OCI-LY7 (cell line): ENCODE measurements at regions not wholly inside any gene's neighbourhood (a gene's known extent, or its start where the extent isn't known, plus 50 kb on each side); places are given as distances from the start of the nearest gene placed in this dataset.
"Not testable (repeated sequence)": the region's sequence is repeated elsewhere in the genome, so short reads cannot be mapped to it uniquely, and the experiment has no call there.

Experiments used
- BruUV-seq: library from RNA; stranded (reverse); fragments of 400-500 nt; replicated peaks from 2 replicates; lab custom pipeline; 2021; lab: Mats Ljungman, UMichigan
- CTCF ChIA-PET: fragments of 300-600 bp; sonication (Branson Sonifier 250); formaldehyde crosslinking; loops from one replicate; lab custom pipeline; 2022; ENCODE audit warnings: antibody characterized with exemption; ENCODE audit not compliant: unreplicated experiment; lab: Charles Lee
- POLR2A ChIA-PET: fragments of 300-600 bp; sonication (Branson Sonifier 250); formaldehyde crosslinking; loops from one replicate; lab custom pipeline; 2022; ENCODE audit warnings: antibody characterized with exemption; lab: Charles Lee
- DNase-seq: peaks from one replicate; pipeline ENCODE4 v3.0.0-alpha.2; 2015; ENCODE audit warnings: low spot score
- H2AFZ ChIP-seq: fragments of 200-600 bp; sonication (generic), shearing (Covaris generic); 2 replicates; pipeline ENCODE4 v1.6.1; 2014; ENCODE audit warnings: mild to moderate bottlenecking, antibody characterized with exemption, low read length, moderate library complexity
- H3K27ac ChIP-seq: fragments of 200-600 bp; sonication (generic); 2 replicates; pipeline ENCODE4 v1.5.1; 2014; ENCODE audit warnings: mixed run types, low read depth, mild to moderate bottlenecking, moderate library complexity, low read length, inconsistent platforms; ENCODE audit not compliant: poor library complexity, severe bottlenecking
- H3K36me3 ChIP-seq: fragments of 200-600 bp; sonication (generic); 2 replicates; pipeline ENCODE4 v1.6.1; 2014; ENCODE audit warnings: mild to moderate bottlenecking, antibody characterized with exemption, low read length, moderate library complexity, mixed read lengths; ENCODE audit not compliant: insufficient read depth
- H3K4me1 ChIP-seq: fragments of 200-600 bp; sonication (generic); 2 replicates; pipeline ENCODE4 v1.5.1; 2014; ENCODE audit warnings: mild to moderate bottlenecking, low read length; ENCODE audit not compliant: insufficient read depth, poor library complexity, severe bottlenecking
- H3K4me2 ChIP-seq: fragments of 200-600 bp; sonication (generic); 2 replicates; pipeline ENCODE4 v1.6.1; 2014; ENCODE audit warnings: mild to moderate bottlenecking, low read length
- H3K4me3 ChIP-seq: fragments of 200-600 bp; sonication (generic); 2 replicates; pipeline ENCODE4 v1.5.1; 2014; ENCODE audit warnings: mild to moderate bottlenecking, low read depth, low read length; ENCODE audit not compliant: poor library complexity, severe bottlenecking
- H3K79me2 ChIP-seq: fragments of 200-600 bp; sonication (generic); 2 replicates; pipeline ENCODE4 v1.6.1; 2016; ENCODE audit warnings: low read depth, mild to moderate bottlenecking, low read length, moderate library complexity, mixed read lengths; ENCODE audit not compliant: insufficient read depth
- H3K9me2 ChIP-seq: fragments of 200-600 bp; sonication (generic); 2 replicates; pipeline ENCODE4 v1.6.1; 2016; ENCODE audit warnings: mild to moderate bottlenecking, low read length, mixed read lengths; ENCODE audit not compliant: insufficient read depth
- H3K9me3 ChIP-seq: fragments of 200-600 bp; sonication (generic); 2 replicates; pipeline ENCODE4 v1.6.1; 2014; ENCODE audit warnings: mild to moderate bottlenecking, mixed run types, low read length, mixed read lengths
- H4K20me1 ChIP-seq: fragments of 200-600 bp; sonication (generic); 2 replicates; pipeline ENCODE4 v1.6.1; 2014; ENCODE audit warnings: mild to moderate bottlenecking, antibody characterized with exemption, low read length, moderate library complexity, mixed read lengths; ENCODE audit not compliant: insufficient read depth
- EZH2phosphoT487 ChIP-seq: fragments of 200-600 bp; sonication (generic); IDR thresholded peaks from 2 replicates; pipeline ENCODE4 v1.6.1; 2018; ENCODE audit warnings: low read depth, borderline replicate concordance, mild to moderate bottlenecking, mixed run types, antibody characterized with exemption, low read length, moderate library complexity, mixed read lengths
- intact Hi-C: fragments of 100-400 bp; cut with micrococcal nuclease; formaldehyde crosslinking; loops from one replicate; pipeline ENCODE4 v1.10.0; 2022; ENCODE audit not compliant: unreplicated experiment
- TF ChIP-seq, protein P1 (sequence below): fragments of 200-600 bp; sonication (generic); conservative IDR thresholded peaks from 2 replicates; pipeline ENCODE4 v1.5.1; 2014; ENCODE audit warnings: mild to moderate bottlenecking, antibody characterized with exemption, low read length, moderate library complexity, mixed read lengths

DNA sequence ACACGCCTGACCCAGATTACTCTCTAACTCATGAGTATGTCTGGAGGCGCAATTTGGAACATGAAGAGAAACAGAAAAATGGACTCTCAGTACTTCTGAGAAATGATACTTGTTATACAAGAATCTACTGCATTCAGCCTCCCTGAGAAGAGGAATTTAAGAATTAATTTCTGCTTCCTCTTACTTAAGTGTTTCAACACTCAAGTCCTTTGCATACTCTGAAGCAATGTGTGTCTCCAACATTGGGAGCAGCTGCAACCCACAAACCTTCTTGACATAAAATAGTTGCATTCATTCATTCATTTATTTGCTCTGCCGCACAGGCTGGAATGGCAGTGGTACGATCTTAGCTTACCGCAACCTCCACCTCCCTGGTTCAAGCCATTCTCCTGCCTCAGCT is 199.8 kb downstream of the NPIPA7 start:
- ChIA-PET CTCF (no interaction called here), POLR2A (no interaction called here)
- DNase-seq, result no peak
- H2AFZ ChIP-seq, result no peak overlapping the region
- H3K36me3 ChIP-seq, result no peaks in the 10 kb centered on the region
- H3K27ac ChIP-seq, result no peak overlapping the region
- no peak overlapping the region for H3K4me3 ChIP-seq
- no peaks in the 10 kb centered on the region for H3K79me2 ChIP-seq
- BruUV-seq, result no TSS peak
- TF ChIP-seq, protein P1, sequence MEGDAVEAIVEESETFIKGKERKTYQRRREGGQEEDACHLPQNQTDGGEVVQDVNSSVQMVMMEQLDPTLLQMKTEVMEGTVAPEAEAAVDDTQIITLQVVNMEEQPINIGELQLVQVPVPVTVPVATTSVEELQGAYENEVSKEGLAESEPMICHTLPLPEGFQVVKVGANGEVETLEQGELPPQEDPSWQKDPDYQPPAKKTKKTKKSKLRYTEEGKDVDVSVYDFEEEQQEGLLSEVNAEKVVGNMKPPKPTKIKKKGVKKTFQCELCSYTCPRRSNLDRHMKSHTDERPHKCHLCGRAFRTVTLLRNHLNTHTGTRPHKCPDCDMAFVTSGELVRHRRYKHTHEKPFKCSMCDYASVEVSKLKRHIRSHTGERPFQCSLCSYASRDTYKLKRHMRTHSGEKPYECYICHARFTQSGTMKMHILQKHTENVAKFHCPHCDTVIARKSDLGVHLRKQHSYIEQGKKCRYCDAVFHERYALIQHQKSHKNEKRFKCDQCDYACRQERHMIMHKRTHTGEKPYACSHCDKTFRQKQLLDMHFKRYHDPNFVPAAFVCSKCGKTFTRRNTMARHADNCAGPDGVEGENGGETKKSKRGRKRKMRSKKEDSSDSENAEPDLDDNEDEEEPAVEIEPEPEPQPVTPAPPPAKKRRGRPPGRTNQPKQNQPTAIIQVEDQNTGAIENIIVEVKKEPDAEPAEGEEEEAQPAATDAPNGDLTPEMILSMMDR, result no peak
- no peak for TF ChIP-seq EZH2phosphoT487
- no peaks in the 10 kb centered on the region for H3K9me2 ChIP-seq
- H3K4me2 ChIP-seq, result no peak overlapping the region
- no peaks in the 10 kb centered on the region for H3K4me1 ChIP-seq
- no peaks in the 10 kb centered on the region for H3K9me3 ChIP-seq
- H4K20me1 ChIP-seq, result no peaks in the 10 kb centered on the region
- intact Hi-C loops, result no loop called here

DNA sequence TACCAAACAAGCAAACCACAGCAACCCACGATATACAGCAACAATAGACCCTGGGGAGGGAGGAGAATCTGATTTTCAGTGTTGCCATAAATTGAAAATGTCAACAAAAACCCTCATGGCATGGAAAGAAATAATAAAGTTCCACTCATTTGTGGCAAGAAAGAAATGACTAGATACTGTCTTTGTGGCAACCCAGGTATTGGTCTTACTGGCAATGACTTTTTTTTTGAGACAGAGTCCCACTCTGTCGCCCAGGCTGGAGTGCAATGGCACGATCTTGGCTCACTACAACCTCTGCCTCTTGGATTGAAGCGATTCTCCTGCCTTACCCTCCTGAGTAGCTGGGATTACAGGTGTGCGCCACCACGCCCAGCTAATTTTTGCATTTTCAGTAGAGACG is 204.0 kb downstream of the NPIPA7 start:
- DNase-seq, H3K4me2 ChIP-seq, H3K79me2 ChIP-seq, H3K9me2 ChIP-seq, H3K36me3 ChIP-seq, H4K20me1 ChIP-seq, H3K9me3 ChIP-seq, H2AFZ ChIP-seq, H3K4me1 ChIP-seq, POLR2A ChIA-PET, H3K4me3 ChIP-seq, intact Hi-C loops, H3K27ac ChIP-seq, CTCF ChIA-PET, BruUV-seq: not testable (repeated sequence)

DNA sequence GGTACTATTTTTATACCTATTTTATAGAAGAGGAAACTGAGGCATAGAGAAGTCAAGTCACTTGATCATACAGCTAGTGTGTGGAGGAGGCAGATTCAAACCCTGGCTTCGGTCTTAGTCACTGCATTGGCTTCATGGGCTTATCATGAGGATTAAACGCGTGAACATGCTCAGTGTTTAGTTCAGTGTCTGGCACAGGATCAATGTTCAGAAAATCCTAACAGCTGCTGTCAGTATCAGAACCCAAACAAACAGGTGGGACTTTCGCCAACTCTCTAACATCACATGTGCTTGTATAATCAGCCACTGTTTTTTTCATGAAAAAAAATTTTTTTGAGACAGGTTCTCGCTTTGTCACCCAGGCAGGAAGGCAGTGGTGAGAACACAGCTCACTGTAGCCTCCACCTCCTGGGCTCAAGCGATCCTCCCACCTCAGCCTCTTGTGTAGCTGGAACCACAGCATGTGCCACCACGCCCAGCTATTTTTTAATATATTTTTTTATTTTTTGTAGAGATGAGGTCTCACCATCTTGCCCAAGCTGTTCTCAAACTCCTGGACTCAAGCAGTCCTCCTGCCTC is 207.2 kb downstream of the NPIPA7 start:
- POLR2A ChIA-PET, CTCF ChIA-PET, H3K9me3 ChIP-seq, H3K4me2 ChIP-seq, DNase-seq, H3K4me1 ChIP-seq, H2AFZ ChIP-seq, H3K4me3 ChIP-seq, H3K27ac ChIP-seq, BruUV-seq, H3K79me2 ChIP-seq, H3K9me2 ChIP-seq, H4K20me1 ChIP-seq, intact Hi-C loops, H3K36me3 ChIP-seq: not testable (repeated sequence)

DNA sequence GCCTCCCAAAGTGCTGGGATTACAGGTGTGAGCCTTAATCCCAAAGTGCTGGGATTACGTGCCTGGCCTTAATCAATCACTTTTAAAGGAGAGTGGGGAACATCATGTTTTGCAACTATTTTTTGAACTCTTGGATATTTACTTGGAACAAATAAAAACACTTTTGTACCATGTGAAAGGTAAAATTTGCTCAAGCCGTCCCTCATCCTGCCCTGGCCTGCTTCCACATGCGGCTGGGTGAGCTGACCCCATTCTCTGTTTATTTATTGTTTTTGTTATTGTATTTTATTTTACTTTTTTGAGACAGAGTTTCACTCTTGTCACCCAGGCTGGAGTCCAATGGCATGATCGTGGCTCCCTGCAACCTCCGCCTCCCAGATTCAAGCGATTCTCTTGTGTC is 208.0 kb downstream of the NPIPA7 start:
- H3K9me2 ChIP-seq, intact Hi-C loops, H3K4me3 ChIP-seq, H2AFZ ChIP-seq, H3K27ac ChIP-seq, DNase-seq, POLR2A ChIA-PET, H3K9me3 ChIP-seq, H3K4me1 ChIP-seq, H3K4me2 ChIP-seq, H3K79me2 ChIP-seq, CTCF ChIA-PET, BruUV-seq, H3K36me3 ChIP-seq, H4K20me1 ChIP-seq: not testable (repeated sequence)

DNA sequence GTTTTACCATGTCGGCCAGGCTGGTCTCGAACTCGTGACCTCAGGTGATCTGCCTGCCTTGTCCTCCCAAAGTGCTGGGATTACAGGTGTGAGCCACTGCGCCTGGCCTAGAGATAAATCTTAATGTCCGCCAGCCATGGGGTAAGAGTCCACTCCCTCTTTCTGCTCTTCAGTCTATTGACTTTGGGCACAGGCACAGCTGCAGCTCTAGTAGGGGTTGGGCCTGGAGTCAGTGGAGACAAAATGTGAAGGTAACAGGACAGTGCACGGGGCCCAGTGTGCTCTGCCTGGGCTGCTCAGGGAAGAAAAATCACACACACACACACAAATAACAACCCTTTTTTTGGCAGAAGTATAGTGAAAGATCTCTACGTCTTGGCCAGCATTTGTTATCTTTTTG is 209.5 kb downstream of the NPIPA7 start:
- H3K9me3 ChIP-seq, DNase-seq, BruUV-seq, H3K79me2 ChIP-seq, H3K9me2 ChIP-seq, intact Hi-C loops, CTCF ChIA-PET, H3K36me3 ChIP-seq, H3K4me1 ChIP-seq, H2AFZ ChIP-seq, H3K4me2 ChIP-seq, H3K27ac ChIP-seq, POLR2A ChIA-PET, H3K4me3 ChIP-seq, H4K20me1 ChIP-seq: not testable (repeated sequence)

DNA sequence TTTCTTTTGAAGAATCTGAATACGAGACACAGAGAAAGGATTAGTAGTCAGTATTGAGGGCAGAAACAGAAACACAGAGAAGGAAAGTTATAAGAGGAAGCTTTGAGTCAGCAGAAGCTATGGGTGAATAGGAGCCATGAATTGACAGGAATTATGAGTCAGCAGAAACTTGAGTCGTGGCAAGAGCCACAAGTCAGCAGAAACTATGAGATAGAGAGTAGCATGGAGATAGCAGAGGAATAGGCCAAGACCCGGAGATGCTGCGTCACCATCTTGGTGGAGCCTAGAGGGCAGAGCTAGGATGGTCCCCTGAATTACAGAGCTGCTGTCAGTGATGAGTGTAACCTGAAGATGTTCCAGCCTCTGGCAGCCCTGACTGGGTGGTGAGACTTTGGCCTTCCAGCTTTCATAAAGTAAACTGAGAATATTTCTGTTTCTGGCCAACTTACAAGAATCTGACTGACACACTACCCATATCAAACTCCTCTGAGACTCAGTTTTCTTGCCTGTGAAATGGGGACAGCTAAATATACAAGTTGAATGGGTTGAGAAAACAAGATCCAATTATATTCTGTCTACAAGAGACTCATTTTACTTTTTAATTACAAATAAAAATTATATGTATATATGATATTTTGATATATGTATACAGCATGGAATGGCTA is 211.8 kb downstream of the NPIPA7 start:
- H3K9me3 ChIP-seq, H3K9me2 ChIP-seq, BruUV-seq, H3K36me3 ChIP-seq, H4K20me1 ChIP-seq, POLR2A ChIA-PET, H2AFZ ChIP-seq, H3K4me2 ChIP-seq, H3K27ac ChIP-seq, H3K4me3 ChIP-seq, DNase-seq, H3K79me2 ChIP-seq, H3K4me1 ChIP-seq, CTCF ChIA-PET, intact Hi-C loops: not testable (repeated sequence)
